WERI-Rb-1 (cell line): ENCODE measurements at regions not wholly inside any gene's neighbourhood (a gene's known extent, or its start where the extent isn't known, plus 50 kb on each side); places are given as distances from the start of the nearest gene placed in this dataset.

ENCODE experiments used
- DNase-seq: peaks from one replicate; pipeline ENCODE4 v3.0.0-alpha.2; 2020
- H3K27ac ChIP-seq: fragments of 250-450 bp; sonication (Bioruptor Pico); 2 replicates; pipeline ENCODE4 v1.5.1; 2020; ENCODE audit warnings: mild to moderate bottlenecking, moderate library complexity
- H3K27me3 ChIP-seq: fragments of 250-450 bp; sonication (Bioruptor Pico); 2 replicates; pipeline ENCODE4 v1.5.1; 2021; ENCODE audit warnings: mild to moderate bottlenecking, low read depth, moderate library complexity; ENCODE audit not compliant: insufficient read depth, severe bottlenecking
- H3K36me3 ChIP-seq: fragments of 250-450 bp; sonication (Bioruptor Pico); 2 replicates; pipeline ENCODE4 v1.5.1; 2020; ENCODE audit warnings: mild to moderate bottlenecking, moderate library complexity
- H3K4me3 ChIP-seq: 2 replicates; pipeline ENCODE4 v1.5.1; 2011; ENCODE audit warnings: low read depth, mild to moderate bottlenecking, control low read depth, low read length
- H3K9me3 ChIP-seq: fragments of 250-450 bp; sonication (Bioruptor Pico); 2 replicates; pipeline ENCODE4 v1.5.1; 2021; ENCODE audit warnings: mild to moderate bottlenecking, moderate library complexity; ENCODE audit not compliant: severe bottlenecking
- TF ChIP-seq, protein P1 (sequence below): IDR thresholded peaks from 2 replicates; pipeline ENCODE4 v1.5.1; 2011; ENCODE audit warnings: low read depth, mild to moderate bottlenecking, control low read depth, inconsistent platforms, low read length

- H3K36me3 ChIP-seq = no peaks in the 10 kb centered on the region
- TF ChIP-seq, protein P1, sequence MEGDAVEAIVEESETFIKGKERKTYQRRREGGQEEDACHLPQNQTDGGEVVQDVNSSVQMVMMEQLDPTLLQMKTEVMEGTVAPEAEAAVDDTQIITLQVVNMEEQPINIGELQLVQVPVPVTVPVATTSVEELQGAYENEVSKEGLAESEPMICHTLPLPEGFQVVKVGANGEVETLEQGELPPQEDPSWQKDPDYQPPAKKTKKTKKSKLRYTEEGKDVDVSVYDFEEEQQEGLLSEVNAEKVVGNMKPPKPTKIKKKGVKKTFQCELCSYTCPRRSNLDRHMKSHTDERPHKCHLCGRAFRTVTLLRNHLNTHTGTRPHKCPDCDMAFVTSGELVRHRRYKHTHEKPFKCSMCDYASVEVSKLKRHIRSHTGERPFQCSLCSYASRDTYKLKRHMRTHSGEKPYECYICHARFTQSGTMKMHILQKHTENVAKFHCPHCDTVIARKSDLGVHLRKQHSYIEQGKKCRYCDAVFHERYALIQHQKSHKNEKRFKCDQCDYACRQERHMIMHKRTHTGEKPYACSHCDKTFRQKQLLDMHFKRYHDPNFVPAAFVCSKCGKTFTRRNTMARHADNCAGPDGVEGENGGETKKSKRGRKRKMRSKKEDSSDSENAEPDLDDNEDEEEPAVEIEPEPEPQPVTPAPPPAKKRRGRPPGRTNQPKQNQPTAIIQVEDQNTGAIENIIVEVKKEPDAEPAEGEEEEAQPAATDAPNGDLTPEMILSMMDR = no peak
- no peak for DNase-seq
- no peaks in the 10 kb centered on the region for H3K9me3 ChIP-seq
- no peak overlapping the region for H3K27ac ChIP-seq
- no peaks in the 10 kb centered on the region for H3K27me3 ChIP-seq
- no peak overlapping the region for H3K4me3 ChIP-seq
Observed at GRCh38 chr1:194394676-194395075, 1208.3 kb upstream of the B3GALT2 start.

DNA sequence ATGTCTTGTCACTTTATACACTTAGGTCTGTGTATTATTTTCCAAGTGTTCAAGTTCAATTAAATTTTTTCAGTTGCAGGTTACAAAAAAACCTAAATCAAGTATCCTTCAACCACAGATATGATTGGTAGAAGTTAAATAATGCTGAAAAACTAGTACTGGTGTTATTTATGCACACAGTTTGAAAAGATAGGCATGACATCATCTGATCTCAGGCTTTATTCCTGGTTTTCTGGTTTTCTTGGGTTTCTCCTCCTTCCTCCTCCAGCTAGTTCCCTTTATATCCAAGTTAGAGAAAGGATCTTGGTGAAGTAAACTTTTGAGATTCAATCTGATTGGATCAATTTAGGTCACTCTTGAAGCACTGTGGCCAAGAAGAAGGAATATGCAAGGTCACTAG is 1201.1 kb upstream of the B3GALT2 start:
- no peaks in the 10 kb centered on the region for H3K36me3 ChIP-seq
- TF ChIP-seq, protein P1 = no peak
- no peak for DNase-seq
- H3K9me3 ChIP-seq = no peaks in the 10 kb centered on the region
- H3K27me3 ChIP-seq = no peaks in the 10 kb centered on the region
- H3K4me3 ChIP-seq = no peak overlapping the region
- H3K27ac ChIP-seq = no peak overlapping the region

- Histone ChIP-seq H3K36me3 (no peaks in the 10 kb centered on the region), H3K27ac (no peak overlapping the region), H3K4me3 (no peak overlapping the region), H3K27me3 (no peaks in the 10 kb centered on the region), H3K9me3 (no peaks in the 10 kb centered on the region)
- TF ChIP-seq, protein P1 = no peak
- no peak for DNase-seq
Observed at GRCh38 chr1:194378517-194378916, 1192.1 kb upstream of the B3GALT2 start.

DNA sequence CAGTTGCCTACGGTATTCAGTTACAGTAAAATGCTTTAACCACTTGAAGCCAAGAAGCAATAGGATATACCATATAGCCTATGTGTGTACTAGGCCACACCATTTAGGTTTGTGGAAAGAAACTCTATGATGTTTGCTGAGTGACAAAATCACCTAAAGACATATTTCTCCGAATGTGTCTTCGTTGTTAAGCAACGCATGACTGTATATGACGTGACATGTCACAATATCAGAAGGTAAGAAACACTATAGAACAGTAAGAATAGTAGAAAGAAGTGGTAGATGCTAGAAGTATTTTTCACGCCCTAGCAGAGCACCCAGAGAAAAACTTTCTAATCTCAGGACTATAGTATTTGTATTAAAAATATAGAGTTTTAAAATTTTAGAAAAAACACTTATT is 1188.2 kb upstream of the B3GALT2 start:
- DNase-seq = no peak
- Histone ChIP-seq H3K9me3 (no peaks in the 10 kb centered on the region), H3K36me3 (no peaks in the 10 kb centered on the region), H3K27ac (no peak overlapping the region), H3K27me3 (no peaks in the 10 kb centered on the region), H3K4me3 (no peak overlapping the region)
- TF ChIP-seq, protein P1 = no peak

DNA sequence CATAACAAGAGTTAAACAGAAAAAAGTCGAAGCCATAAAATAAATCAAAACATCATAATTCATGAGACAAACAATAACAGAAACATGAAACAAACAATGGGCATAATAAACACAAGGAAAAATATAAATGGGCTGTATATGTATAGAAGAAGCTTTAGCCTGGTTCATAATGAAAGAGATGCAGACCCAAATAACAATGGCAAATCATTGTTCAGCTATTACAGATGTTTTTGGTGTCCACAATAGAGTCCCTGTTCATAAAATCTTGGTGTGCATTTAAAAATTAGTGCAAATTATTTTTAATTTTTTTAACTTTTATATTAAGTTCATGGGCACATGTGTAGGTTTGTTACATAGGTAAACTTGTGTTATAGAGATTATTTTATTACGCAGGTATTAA is 1185.9 kb upstream of the B3GALT2 start:
- H3K27me3 ChIP-seq = no peaks in the 10 kb centered on the region
- H3K4me3 ChIP-seq = no peak overlapping the region
- H3K9me3 ChIP-seq = no peaks in the 10 kb centered on the region
- DNase-seq = no peak
- H3K27ac ChIP-seq = no peak overlapping the region
- H3K36me3 ChIP-seq = no peaks in the 10 kb centered on the region
- TF ChIP-seq, protein P1 = no peak

- Histone ChIP-seq H3K9me3 (no peaks in the 10 kb centered on the region), H3K36me3 (no peaks in the 10 kb centered on the region), H3K27ac (no peak overlapping the region), H3K4me3 (no peak overlapping the region), H3K27me3 (no peaks in the 10 kb centered on the region)
- no peak for DNase-seq
- TF ChIP-seq, protein P1 = no peak
Observed at GRCh38 chr1:194369622-194370021, 1183.2 kb upstream of the B3GALT2 start.
